ENCODE measurements at regions not wholly inside any gene's neighbourhood (a gene's known extent, or its start where the extent isn't known, plus 50 kb on each side); places are given as distances from the start of the nearest gene placed in this dataset.

GRCh38 chr14:85054178-85054577 is 475.8 kb upstream of the FLRT2 start:
- Histone ChIP-seq H3K9me1 (replicated peaks; ENCODE audit: control insufficient read depth, extremely low read depth, insufficient read depth, low read length) (no peaks in the 10 kb centered on the region), H2AFZ (ENCODE audit: low read depth, low read length) (no peak overlapping the region), H4K20me1 (replicated peaks; ENCODE audit: control insufficient read depth, extremely low read depth, insufficient read depth, low read length) (no peaks in the 10 kb centered on the region), H3K79me2 (ENCODE audit: control insufficient read depth, insufficient read depth, low read length) (no peaks in the 10 kb centered on the region), H3K27me3 (ENCODE audit: control insufficient read depth in 2 of 2, insufficient read depth in 2 of 2, low read length in 2 of 2) (no peaks in the 10 kb centered on the region), H3K9ac (replicated peaks; ENCODE audit: extremely low read depth, insufficient read depth, low read length) (no peak overlapping the region), H3K4me3 (replicated peaks in 1 of 3; ENCODE audit: insufficient read depth in 1 of 3, low read depth in 1 of 3, low read length in 3 of 3) (no peak overlapping the region), H3K4me1 (ENCODE audit: control insufficient read depth, extremely low read depth, insufficient read depth, low read length) (no peaks in the 10 kb centered on the region), H3K9me3 (replicated peaks; ENCODE audit: control insufficient read depth, insufficient read depth, low read length) (no peaks in the 10 kb centered on the region), H3K36me3 (ENCODE audit: control insufficient read depth in 2 of 2, extremely low read depth in 1 of 2, insufficient read depth in 2 of 2, low read length in 2 of 2) (no peaks in the 10 kb centered on the region), H3K4me2 (ENCODE audit: insufficient read depth, low read length) (no peak overlapping the region), H3K27ac (ENCODE audit: insufficient read depth, low read depth, low read length) (no peak overlapping the region)
- intact Hi-C loops (cut with micrococcal nuclease): no loop called here
- DNase-seq (ENCODE audit: low read depth, low spot score): no peak
- no peak for TF ChIP-seq FOS (IDR thresholded peaks at IDR 0.05; ENCODE audit: borderline replicate concordance, insufficient read depth, low read length)
- no peak for TF ChIP-seq JUN (IDR thresholded peaks at IDR 0.05; ENCODE audit: borderline replicate concordance, insufficient read depth, insufficient read length, low read depth)
- no peak for TF ChIP-seq MAX (IDR thresholded peaks at IDR 0.05; ENCODE audit: insufficient read depth, insufficient read length)
- no peak for TF ChIP-seq GATA2 (IDR thresholded peaks at IDR 0.05; ENCODE audit: insufficient read depth, insufficient read length, low read depth, low read length)
- no peak for TF ChIP-seq MYC (IDR thresholded peaks at IDR 0.05; ENCODE audit: low read depth, low read length)
- no peak for TF ChIP-seq POLR2A (IDR thresholded peaks at IDR 0.05; ENCODE audit: low read depth, low read length)
- no peak for TF ChIP-seq POLR2AphosphoS5 (IDR thresholded peaks at IDR 0.05; ENCODE audit: insufficient read depth, low read depth, low read length)
- TF ChIP-seq, protein P1, sequence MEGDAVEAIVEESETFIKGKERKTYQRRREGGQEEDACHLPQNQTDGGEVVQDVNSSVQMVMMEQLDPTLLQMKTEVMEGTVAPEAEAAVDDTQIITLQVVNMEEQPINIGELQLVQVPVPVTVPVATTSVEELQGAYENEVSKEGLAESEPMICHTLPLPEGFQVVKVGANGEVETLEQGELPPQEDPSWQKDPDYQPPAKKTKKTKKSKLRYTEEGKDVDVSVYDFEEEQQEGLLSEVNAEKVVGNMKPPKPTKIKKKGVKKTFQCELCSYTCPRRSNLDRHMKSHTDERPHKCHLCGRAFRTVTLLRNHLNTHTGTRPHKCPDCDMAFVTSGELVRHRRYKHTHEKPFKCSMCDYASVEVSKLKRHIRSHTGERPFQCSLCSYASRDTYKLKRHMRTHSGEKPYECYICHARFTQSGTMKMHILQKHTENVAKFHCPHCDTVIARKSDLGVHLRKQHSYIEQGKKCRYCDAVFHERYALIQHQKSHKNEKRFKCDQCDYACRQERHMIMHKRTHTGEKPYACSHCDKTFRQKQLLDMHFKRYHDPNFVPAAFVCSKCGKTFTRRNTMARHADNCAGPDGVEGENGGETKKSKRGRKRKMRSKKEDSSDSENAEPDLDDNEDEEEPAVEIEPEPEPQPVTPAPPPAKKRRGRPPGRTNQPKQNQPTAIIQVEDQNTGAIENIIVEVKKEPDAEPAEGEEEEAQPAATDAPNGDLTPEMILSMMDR (IDR thresholded peaks at IDR 0.05; ENCODE audit: extremely low read depth in 1 of 2, insufficient read depth in 1 of 2, low read depth in 1 of 2, low read length in 2 of 2): no peak
- TF ChIP-seq EZH2 (IDR thresholded peaks at IDR 0.05; ENCODE audit: borderline replicate concordance, low read depth, low read length, severe bottlenecking): no peak
- no peak for FAIRE-seq
- CTCF ChIA-PET: no interaction called here
- dilution Hi-C loops (cut with MboI; ENCODE audit: extremely low pct_ligation_motif_present, low sequenced_read_pairs): no loop called here
- POLR2A ChIA-PET: no interaction called here
- BruUV-seq (replicated peaks): no TSS peak
